AG04449 (cell line): ENCODE measurements at regions not wholly inside any gene's neighbourhood (a gene's known extent, or its start where the extent isn't known, plus 50 kb on each side); places are given as distances from the start of the nearest gene placed in this dataset.

ENCODE experiments used
- CTCF ChIA-PET: fragments of 350-600 bp; formaldehyde crosslinking; extraction: SDS; loops from one replicate; lab custom pipeline; 2021; ENCODE audit warnings: antibody characterized with exemption; lab: Yijun Ruan, JAX
- POLR2A ChIA-PET: fragments of 400-600, 350-600 bp; formaldehyde crosslinking; extraction: SDS; loops from one replicate; lab custom pipeline; 2020; ENCODE audit warnings: antibody characterized with exemption, inconsistent platforms; lab: Yijun Ruan, JAX
- DNase-seq: peaks from one replicate; pipeline ENCODE4 v3.0.0-alpha.2; 2010; ENCODE audit warnings: low read depth, low spot score
- H3K4me3 ChIP-seq: 2 replicates; pipeline ENCODE4 v1.5.1; 2011; ENCODE audit warnings: low read depth, mild to moderate bottlenecking, control low read depth, low read length
- CTCF ChIP-seq: IDR thresholded peaks from one replicate; pipeline ENCODE4 v1.5.1; 2011; ENCODE audit warnings: mild to moderate bottlenecking, moderate library complexity, low read length, control low read depth, inconsistent platforms; ENCODE audit not compliant: insufficient read depth; ENCODE audit errors: missing control alignments

GRCh38 chr10:83636826-83637225 lies 502.5 kb upstream of the GHITM start:
- no peak for TF ChIP-seq CTCF
- DNase-seq = no peak
- ChIA-PET POLR2A (no interaction called here), CTCF (no interaction called here)
- H3K4me3 ChIP-seq = no peak overlapping the region

DNA sequence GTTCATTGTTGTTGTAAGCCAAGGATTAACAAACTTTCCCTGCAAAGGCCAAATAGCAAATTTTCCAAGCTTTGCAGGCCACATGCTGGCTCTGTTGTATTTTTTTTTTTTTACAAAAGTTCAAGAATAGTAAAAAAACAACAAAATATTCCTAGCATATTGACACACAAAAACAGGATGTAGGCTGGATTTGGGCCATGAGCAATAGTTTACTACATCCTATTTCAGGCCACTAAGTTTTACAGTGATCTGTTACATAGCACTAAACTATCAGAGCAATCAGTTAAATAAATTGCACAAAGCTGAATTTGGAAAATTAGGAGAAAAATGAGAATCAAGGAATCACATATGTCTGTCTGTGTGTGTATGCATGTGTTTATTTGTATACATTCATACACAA lies 491.8 kb upstream of the GHITM start:
- CTCF ChIA-PET = no interaction called here

GRCh38 chr10:83648201-83648600 lies 491.1 kb upstream of the GHITM start:
- TF ChIP-seq CTCF = no peak
- no peak for DNase-seq
- POLR2A ChIA-PET = no interaction called here
- no peak overlapping the region for H3K4me3 ChIP-seq
- CTCF ChIA-PET = no interaction called here

More for the DNA sequence above, 491.8 kb upstream of the GHITM start:
- H3K4me3 ChIP-seq = no peak overlapping the region
- POLR2A ChIA-PET = no interaction called here
- DNase-seq = no peak
- no peak for TF ChIP-seq CTCF

DNA sequence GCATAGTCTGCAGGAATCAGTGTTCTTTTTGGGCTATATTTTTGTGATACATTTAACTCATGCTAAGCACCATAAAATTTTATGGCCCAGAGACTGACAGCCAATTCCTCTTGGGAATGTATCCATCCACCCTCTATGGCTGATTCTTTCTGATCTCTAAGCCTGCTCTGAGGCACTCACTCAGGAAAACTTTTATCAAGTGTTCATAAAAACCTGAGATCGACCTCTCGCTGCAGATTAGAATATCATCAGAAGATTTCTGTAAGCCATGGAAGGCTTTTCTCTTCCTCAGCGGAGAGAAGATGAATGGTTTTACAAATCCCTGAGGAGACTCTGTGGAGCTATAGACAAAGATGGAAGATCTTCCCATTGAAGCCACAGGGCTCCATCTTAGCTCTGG lies 489.8 kb upstream of the GHITM start:
- ChIA-PET CTCF (no interaction called here), POLR2A (no interaction called here)
- no peak for TF ChIP-seq CTCF
- H3K4me3 ChIP-seq = no peak overlapping the region
- DNase-seq = no peak

GRCh38 chr10:83654689-83655088 lies 484.6 kb upstream of the GHITM start:
- no peak for TF ChIP-seq CTCF
- ChIA-PET CTCF (no interaction called here), POLR2A (no interaction called here)
- DNase-seq = no peak
- H3K4me3 ChIP-seq = no peak overlapping the region

GRCh38 chr10:83656924-83657323 lies 482.4 kb upstream of the GHITM start:
- H3K4me3 ChIP-seq = no peak overlapping the region
- POLR2A ChIA-PET = no interaction called here
- TF ChIP-seq CTCF = no peak
- DNase-seq = no peak
- CTCF ChIA-PET = no interaction called here
